DMS 273 treated with DMSO at 0.1 percent for 48 hours (cell line): ENCODE measurements at regions not wholly inside any gene's neighbourhood (a gene's known extent, or its start where the extent isn't known, plus 50 kb on each side); places are given as distances from the start of the nearest gene placed in this dataset.

Experiments used
- DNase-seq: peaks from one replicate; lab custom pipeline; 2025; lab: John Stamatoyannopoulos, UW

DNA sequence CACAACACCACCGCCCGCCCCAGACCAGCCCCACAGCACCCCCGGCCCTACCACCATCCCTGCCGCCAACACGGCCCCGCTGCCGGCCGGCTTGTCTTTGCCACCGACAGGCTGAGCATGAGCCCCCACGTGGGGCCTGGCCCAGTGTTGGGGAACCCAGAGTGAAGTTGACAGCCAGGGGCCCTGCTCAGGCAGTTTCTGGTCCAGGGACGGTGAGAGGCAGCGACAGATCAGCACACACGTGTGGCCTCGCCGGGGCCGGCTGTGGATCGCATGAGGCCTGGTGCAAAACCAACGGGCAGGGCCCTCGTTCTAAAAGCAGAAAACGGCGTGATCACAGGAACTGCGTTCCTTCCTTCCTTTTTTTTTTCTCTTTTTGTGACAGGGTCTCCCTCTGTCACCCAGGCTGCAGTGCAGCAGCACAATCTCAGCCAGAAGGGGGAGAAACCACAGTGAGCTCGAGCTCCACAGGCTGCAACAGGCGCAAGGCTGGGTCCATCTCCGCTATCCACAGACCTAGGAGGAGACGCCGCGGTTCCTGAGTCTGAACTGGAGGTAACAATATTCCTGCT lies 50.5 kb upstream of the FBRSL1 start:
- DNase-seq: no peak

DNA sequence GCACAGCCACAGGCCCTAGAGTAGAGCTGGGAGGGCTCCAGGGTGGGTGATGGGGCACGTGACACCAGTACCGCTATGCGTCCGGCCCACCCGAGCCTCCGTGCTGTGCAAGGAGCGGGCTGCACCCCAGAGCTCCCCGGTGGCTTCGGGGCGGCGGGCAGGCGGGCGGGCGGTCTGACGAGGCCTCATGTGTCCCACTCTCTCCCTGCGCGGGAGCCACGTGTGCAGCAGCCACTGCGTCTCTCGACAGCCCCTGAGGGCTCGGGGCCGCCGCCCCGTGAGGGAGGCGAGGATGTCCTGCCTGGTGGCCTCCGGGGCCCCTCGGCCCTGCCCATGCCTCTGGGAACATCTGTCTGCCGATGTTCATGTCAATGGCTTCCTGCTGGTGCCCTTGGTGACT lies 51.2 kb upstream of the FBRSL1 start:
- DNase-seq: no peak

DNA sequence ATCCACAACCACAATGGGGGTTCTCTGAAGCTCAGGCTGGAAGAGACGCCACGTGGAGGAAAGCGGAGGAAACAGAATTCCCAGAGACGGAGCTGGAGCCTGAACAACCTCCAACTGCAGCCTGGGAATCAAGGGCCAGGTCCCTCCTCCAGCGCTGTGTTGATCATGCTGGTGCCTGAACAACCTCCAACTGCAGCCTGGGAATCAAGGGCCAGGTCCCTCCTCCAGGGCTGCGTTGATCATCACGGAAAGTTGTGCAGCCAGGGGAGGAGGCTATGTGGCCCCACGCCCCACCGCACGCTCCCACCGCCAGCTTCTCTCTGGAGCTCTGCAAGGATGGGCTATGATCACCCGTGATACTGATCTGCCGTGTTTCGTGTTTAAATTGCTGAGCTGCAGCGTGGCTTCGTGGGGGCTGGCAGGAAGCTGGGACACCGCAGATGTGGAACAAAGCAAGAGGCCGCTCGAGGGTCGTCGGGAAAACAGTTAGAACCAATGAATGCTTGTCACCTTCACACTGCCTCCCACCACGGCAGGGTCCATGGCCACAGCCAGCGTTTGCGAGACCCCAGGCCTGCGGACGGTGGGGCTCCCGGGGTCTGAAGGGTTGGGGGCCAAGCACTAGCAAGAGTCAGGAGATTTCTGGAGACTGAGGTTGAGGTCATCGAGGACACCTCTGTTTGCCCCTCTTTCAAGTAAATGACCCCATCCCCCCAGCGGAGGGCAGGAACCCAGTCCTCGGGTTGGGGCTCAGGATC lies 51.8 kb upstream of the FBRSL1 start:
- DNase-seq: no peak

DNA sequence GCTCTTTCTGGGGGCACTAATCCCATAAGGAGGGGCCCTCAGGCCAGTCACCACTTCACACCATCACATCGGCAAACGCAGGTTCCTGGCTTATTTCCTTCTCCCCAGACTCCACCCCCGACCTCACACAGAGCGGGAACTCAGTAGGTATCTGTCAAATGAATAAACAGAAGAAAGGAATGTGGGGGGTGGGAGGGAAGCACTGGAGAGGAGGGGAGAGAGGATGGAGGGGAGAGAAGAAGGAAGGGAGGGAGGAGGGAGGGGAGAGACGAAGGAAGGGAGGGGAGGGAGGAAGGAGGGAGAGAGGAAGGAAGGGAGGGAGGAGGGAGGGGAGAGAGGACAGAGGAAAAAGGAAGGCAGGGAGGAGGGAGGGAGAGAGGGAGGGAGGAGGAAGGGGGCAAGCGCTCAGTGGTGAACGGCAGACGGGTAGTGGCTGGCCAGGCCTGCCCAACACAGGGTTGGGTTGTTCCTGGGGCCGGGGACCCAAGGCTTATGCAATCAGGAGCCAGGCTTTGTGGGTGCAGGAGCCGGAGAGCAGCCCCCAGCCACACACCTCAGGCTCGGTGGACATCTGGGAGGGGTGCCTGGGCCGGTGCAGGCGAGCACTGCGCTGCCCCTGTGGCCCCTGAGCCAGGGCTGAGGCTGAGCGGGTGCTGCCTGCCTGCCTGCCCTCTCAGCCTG lies 52.6 kb upstream of the FBRSL1 start:
- no peak for DNase-seq

DNA sequence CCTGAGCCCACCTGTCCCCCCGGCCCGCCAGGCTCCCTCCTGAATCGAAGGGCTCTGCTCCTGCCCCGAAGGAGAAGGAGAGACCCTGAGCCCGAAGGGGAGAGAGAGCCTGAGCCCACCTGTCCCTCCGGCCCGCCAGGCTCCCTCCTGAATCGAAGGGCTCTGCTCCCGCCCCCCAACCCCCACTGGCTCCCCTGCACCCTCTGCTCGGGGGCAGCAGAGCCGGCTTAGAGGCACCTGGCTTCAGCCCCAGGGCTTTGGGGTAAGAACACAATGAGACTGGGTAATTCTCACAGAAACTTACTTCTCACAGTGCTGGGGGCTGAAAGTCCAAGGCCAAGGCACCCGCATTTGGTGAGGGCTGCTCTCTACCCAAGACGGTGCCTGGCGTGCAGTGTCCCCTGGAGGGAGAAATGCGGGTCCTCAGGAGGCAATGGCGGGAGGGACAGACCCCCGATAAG lies 53.1 kb upstream of the FBRSL1 start:
- DNase-seq: no peak

DNA sequence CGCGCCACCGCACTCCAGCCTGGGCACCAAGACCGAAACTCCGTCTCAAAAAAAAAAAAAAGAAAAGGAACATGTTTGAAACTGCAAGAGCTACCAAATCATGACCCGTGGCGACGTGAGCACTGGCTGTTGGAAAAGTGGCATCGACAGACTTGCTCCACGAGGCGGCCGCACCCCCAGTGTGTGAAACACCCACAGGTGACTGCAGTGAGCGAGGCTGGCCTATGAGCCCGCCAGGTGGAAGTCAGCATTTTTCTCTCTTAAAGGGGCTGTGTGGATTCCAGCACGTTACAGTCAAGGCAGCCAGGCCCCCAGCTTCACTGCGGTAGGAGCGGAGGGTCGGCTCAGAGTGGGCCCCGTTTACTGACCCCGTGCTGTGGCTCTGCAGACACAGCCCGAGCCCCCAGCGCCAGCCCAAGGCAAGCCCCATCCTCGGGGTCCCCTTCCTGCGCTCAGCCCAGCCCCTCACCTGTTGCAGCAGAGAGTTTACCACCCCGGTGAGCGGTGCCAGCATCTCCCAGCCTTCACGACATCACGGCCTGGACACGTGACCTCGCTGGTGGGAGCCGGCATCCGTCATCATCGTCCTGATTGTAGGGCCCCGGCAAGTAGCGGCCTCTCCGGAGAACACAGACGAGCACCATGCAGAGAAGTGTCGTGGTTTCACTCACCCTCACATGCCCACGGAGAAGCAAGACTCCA lies 54.3 kb upstream of the FBRSL1 start:
- no peak for DNase-seq

DNA sequence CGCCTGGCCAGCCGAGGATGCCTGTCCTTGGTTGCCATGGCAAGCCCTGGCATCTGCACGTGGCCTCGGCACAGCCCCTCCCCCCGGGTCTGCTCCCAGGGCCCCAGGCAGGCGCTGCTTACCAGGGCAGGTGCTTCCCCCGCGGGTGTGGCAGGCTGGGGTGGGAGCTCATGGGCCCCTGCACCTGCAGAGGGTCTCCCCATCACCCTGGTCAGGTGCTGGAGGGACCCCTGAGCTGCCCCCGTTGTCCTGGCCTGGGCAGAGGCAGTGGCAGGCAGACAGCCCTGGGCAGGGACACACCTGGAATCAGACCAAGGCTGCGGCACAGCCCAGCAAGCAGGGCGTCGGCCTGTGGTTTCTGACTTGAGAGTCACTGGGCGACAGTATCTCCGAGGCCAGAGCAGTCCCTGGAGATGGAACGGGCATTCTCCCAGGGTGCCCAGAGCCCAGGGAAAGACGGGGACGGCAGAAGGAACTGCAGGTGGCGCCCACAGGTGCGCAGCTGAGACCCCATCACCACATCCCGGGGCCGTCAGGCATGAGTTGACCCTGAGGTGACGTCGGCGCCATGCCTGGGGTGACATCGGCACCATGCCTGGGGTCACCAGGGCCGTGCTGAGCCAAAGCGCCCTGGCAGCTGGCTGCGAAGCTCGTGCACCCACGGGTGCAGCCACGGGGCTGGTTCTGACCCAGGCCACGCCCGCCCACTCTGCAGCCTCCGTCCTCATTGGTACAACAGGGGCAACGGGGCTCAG lies 56.1 kb upstream of the FBRSL1 start:
- no peak for DNase-seq

DNA sequence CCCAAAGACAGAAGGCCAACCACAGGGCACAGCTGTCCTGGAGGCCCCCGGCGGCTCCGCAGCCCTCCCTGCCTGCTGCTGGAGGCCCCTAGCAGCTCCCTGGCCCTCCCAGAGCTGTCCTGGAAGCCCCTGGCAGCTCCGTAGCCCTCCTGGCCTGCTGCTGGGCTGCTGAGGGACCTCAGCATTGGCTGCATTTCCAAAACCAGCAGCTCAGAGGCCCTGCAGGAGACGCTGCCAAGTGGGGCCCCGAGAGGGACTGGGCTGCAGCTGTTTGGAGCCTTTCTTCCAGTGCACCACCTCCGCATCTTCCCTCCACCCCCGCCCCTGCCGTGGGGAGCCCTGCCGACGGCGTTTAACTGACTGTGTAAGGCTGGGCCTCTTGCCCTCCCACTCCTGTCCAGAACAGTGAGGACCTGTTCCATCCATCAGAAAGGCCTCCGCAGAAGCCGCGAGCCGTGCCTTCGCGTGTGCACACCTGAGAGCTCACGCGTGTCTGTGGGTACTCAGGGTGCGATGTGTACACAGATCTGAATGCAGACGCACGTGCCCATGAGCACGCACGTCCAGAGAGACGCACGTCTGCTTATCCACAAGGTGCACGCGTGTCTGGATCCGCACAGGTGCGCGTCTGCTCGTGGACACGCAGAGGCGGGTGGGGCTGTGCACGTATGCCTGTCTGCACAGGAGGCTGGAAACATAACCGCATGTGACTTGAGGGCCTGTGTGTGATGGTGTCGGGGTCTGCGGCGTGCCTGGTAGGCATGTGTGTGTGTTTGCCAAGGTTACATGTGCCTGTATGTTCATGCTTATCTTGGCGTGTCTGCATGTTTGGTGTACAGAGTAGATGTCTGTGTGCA lies 57.0 kb upstream of the FBRSL1 start:
- peak; percentile 63 for DNase-seq

DNA sequence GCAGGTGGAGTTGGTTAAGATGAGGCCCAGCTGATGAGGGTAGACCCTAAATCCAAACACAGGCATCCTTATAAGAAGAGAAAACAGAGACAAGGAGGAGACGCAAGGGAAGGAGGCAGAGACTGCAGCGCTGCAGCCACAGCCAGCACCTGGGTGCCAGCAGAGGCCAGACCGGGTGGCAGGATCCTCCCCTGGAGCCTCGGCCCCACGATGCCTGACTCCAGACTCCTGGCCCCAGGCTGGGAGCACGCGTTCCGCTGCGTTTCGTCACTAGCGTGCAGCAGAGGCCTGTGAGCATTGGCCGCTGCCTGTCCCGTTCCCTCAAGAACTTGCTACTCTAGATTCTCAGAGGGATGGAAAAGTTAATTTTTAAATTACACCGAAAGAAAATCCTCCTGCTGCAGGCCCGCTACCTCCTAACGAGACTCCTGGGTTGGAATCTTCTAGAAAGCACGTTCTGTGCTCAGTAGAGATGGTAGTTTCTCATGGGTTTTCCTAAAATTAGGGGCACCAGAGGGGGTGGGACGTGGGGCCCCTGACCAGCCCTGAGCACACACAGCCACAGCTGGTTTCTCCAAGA lies 57.7 kb upstream of the FBRSL1 start:
- no peak for DNase-seq

DNA sequence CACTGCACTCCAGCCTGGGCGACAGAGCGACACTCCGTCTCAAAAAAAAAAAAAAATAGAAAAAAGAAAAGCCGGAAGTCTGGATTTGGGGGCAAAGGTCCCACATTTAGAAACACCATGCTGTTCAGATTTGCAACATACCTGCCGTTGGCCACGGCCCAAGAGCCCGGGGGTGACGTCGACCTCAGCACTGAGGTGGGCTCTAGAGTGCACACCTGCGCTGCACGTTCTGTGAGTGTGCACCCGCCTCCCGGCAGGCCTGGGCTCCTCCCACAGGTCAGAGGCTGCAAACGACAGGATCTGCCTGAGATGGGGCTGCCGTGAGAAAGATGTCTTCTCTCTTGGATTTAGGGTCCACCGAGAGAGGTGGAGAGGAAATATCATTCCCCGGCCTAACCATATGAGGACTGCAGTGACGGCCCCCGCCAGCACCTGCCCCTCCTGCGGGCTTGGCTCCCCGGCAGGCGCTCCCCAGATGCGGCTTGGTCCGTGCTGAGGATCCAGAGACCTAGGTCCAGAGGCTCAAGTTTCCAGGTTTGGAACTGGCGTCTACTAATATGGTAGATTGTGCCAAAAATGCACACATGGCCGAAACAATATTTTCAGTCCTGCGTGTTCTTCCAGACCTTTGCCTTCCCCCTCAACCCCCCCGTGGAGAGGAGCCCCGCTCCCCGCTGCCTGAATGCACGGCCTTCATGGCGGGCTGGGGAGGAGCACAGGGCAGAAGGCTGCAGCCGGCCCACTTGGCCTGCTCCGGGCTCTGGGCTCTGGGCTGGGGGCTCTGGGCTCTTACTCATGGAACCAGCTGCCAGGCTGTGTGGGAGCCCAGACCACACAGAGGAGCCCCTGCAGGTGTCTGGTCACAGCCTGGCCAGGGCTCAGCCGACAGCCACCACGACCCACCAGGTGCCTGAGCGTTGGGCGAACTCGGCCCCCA lies 58.8 kb upstream of the FBRSL1 start:
- DNase-seq: no peak

DNA sequence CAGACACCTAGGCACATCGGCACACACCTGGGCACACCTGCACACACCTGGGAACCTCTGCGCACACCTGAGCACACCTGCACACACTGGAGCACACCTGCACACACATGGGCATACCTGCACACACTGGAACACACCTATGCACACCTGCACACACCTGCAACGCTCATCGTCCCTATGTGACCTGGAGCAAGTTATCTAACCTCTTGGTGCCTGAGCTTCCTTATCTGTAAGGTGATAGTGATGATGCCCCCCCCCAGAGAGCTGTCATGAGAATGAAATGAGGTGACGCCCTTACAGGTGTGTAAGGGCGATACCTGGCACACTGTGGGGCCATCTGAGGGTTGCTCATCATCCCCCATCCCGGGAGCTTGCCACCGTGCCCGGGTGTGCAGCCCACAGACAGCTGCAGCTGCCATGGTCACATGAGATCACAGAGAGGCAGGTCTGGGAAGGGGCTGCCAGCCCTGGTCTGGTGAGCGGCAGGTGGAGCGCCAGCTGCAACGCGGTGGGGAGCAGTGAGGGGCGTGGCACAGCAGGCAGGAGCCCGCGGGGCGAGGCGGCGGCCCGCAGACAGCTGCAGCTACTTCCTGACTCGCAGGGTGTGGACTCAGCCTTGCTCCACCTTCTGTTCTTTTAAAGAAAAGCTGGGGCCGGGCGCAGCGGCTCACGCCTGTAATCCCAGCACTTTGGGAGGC lies 59.9 kb upstream of the FBRSL1 start:
- DNase-seq: peak; percentile 88

DNA sequence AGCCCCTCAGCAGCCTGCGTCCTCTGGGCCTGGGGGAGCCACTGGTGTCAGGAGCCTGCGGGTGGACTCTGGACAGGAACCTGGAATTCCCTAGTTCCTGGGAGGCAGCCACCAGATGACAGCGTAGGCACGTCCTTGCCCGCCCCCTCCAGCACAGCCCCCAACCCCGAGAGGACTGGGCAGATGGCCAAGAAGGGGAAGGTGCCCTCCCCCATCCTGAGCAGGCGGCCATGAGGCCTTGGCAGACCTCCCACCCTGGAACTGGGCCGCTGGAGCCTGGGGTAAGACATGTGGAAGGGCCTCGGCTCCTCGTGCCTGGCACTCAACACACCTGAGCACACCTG lies 60.4 kb upstream of the FBRSL1 start:
- peak; percentile 61 for DNase-seq

DNA sequence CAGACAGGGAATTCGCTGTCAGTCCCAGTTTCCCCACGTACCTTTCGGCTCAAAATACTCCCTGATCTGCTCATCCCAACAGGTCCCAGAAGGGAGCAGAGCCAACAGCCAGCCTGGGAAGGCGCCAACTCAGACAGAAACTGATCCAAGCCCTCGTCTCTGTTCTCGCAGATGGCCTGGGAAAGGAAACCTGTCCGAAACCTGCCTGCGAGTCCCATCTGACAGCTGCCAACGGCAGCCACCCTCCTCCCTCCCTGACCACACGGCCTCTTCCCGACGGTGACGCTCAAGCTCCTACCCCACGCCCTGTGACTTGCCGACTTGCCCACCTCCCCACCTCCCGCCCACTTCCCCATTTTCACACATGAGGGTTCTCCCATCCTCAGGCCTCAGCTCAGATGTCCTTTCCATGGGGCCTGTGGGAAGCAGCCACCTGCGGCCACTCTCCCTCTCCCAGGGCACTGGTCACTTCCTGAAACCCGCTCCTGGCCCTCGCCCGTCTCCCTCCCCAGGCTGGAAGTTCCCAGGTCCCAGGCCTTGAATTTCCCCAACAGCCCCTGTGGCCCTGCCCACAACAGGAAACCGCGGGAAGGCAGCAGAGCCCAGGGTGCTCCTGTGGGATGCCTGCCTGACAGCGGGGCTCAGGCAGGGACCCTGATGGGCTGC lies 60.9 kb upstream of the FBRSL1 start:
- DNase-seq: peak; percentile 61

DNA sequence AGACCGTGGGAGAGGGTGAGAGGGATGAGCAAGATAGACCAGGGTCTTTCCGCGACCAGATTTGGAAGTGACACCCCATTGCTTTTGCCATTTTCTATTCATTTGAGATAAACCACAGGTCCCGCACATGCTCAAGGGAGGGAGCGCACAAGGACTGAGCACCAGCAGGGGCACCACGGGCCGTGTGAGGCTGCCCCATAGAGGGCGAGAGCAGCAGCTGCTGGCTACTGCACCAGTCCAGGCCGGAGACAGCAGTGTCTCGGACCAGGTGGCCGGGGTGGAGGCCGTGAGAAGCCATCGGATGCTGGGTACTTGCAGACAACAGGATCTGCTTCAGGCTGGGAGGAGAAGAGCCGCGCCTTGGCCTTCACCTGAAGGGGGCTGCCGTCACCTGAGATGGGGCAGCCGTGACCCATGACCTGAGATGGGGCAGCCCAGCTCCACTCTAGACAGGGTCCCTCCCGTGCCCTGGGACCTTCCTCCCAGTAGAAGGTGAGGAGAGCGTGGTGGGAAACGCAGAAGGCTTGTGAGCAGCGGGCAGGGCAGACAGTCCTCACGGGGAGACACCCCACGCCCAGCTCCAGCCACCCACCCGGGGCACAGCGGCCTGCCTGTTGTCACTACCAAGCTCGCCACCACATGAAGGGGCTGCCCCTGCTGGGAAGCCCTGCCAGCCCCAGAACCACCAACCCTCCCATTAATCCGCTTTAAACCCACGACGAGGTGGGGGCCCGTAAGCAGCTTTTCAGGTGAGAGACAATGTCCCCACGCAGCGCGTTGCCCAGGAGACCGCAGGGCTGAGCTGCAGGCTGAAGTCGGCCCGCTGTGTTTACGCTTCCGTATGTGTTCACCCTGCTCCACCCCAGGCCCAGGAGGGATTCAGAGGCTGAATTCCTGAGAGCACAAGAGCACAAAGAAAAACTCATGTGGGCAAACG lies 61.7 kb upstream of the FBRSL1 start:
- DNase-seq: no peak

DNA sequence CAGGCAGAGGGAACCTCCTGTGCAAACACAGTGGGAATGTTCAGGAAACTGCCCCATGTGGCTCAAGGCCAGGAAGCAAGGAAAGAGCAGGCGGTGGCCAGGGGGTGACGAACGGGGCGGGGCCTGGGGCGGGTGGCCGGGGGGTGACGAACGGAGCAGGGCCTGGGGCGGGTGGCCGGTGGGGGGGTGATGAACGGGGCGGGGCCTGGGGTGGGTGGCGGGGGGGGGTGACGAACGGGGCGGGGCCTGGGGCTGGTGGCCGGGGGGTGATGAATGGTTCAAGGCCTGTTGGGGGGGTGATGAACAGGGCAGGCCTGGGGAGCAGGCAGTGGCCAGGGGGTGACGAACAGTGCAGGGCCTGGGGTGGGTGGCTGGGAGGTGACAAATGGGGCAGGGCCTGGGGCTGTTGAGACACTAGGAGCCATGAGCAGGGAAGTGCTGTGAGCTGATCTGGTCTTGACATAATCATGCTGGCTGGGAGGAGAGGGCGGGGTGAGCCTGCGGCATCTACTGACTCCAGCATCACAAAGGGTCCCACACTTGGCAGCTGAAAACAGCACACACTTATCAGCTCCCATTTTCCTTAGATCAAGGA lies 62.7 kb upstream of the FBRSL1 start:
- DNase-seq: no peak

DNA sequence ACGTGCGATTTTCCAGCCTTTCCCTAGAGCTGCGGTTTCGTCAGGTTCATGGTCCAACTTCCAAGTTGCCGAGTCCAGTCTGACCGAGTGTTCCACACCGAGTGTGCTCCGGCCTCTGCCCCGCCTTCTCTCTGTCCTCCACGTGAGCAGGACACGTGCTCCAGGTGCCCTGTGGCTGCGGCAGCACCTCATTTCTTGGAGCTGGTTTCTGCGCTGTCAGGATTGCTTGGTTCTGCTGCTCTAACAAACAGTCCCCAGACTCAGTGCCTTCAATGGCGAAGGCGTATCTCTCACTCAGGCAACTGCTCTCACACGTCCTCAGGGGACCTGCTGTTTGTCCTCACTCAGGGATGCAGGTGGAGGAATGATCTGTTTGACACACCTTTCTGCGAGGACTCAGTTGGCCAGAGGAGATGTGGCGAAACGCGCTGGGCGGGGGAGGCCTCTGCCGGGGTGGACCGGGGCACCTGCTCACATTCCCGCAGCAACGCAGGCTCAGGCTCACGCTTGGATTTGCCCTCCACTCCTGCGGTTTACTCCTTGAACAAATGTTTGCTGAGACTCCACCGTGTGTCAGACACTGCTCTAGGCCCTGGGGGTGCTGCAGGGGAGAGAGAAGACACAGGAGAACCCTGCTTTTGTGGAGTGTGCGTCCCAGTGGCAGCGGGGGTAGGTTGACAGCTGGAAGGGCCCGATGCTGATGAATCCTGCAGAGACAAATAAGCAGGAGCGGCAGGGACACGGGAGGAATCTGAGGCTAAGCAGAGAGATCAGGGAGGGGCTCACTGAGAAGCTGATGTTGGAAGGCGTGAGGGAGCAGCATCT lies 63.4 kb upstream of the FBRSL1 start:
- no peak for DNase-seq
